Mammary epithelial cell (primary cell): ENCODE measurements at regions not wholly inside any gene's neighbourhood (a gene's known extent, or its start where the extent isn't known, plus 50 kb on each side); places are given as distances from the start of the nearest gene placed in this dataset.
"Not testable (repeated sequence)": the region's sequence is repeated elsewhere in the genome, so short reads cannot be mapped to it uniquely, and the experiment has no call there.

Experiments used
- EZH2 ChIP-seq: IDR thresholded peaks from 2 replicates; pipeline ENCODE4 v1.6.1; 2012; ENCODE audit warnings: low read length, inconsistent platforms, borderline replicate concordance
- TF ChIP-seq, protein P1 (sequence below), 2 donors: IDR thresholded peaks in 1 of 2; conservative IDR thresholded peaks in 1 of 2; 2 replicates each; pipeline ENCODE4 v1.5.1; 2011 to 2012; ENCODE audit warnings: inconsistent platforms in 2 of 2, low read length in 2 of 2, mild to moderate bottlenecking in 2 of 2, control low read depth in 1 of 2, low read depth in 1 of 2; ENCODE audit not compliant: insufficient read depth in 1 of 2; ENCODE audit errors: extremely low read depth in 1 of 2

DNA sequence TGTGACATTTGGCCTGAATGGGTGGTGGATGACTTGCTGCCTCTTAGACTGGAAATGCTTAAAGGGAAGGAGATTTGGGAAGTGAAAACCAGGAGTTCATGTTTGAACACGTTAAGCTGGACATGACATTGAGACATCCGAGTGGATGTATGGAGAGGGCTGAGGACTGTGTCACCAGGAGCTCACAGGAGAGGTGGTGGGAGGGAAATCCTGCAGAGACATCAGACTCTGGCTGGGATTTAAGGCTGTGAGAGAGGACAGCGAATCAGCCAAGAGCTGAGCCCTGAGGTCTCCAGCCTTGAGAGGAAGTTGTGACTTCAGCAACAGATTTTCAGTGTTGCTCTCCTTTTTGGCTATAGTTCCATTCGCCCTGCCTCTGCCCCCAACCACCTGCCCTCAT, 432.5 kb upstream of the SPATA31A3 start:
- TF ChIP-seq, protein P1, sequence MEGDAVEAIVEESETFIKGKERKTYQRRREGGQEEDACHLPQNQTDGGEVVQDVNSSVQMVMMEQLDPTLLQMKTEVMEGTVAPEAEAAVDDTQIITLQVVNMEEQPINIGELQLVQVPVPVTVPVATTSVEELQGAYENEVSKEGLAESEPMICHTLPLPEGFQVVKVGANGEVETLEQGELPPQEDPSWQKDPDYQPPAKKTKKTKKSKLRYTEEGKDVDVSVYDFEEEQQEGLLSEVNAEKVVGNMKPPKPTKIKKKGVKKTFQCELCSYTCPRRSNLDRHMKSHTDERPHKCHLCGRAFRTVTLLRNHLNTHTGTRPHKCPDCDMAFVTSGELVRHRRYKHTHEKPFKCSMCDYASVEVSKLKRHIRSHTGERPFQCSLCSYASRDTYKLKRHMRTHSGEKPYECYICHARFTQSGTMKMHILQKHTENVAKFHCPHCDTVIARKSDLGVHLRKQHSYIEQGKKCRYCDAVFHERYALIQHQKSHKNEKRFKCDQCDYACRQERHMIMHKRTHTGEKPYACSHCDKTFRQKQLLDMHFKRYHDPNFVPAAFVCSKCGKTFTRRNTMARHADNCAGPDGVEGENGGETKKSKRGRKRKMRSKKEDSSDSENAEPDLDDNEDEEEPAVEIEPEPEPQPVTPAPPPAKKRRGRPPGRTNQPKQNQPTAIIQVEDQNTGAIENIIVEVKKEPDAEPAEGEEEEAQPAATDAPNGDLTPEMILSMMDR (conservative IDR thresholded peaks at IDR 0.05 in 1 of 2, IDR thresholded peaks at IDR 0.05 in 1 of 2; ENCODE audit: extremely low read depth in 1 of 2, insufficient read depth in 1 of 2, low read depth in 1 of 2, low read length in 2 of 2): not testable (repeated sequence)
- not testable (repeated sequence) for TF ChIP-seq EZH2
